Thyroid gland (tissue), 4 donors: ENCODE measurements at regions not wholly inside any gene's neighbourhood (a gene's known extent, or its start where the extent isn't known, plus 50 kb on each side); places are given as distances from the start of the nearest gene placed in this dataset.

Experiments
- DNase-seq, 2 donors: peaks; one replicate each; pipeline ENCODE4 v3.0.0-alpha.2; 2019
- H3K27ac ChIP-seq, 3 donors: fragments of 200-600 bp; sonication (generic); 1 replicate in 2 of 3; 2 replicates in 1 of 3; pipeline ENCODE4 v1.5.1; 2016 to 2019; ENCODE audit warnings: mild to moderate bottlenecking in 1 of 3, moderate library complexity in 1 of 3
- H3K27me3 ChIP-seq: fragments of 200-600 bp; sonication (generic); one replicate; pipeline ENCODE4 v1.5.1; 2019
- H3K36me3 ChIP-seq, 2 donors: fragments of 200-600 bp; sonication (generic); one replicate each; pipeline ENCODE4 v1.5.1; 2016 to 2019
- H3K4me1 ChIP-seq, 2 donors: fragments of 200-600 bp; sonication (generic); one replicate each; pipeline ENCODE4 v1.5.1; 2017 to 2019
- H3K4me3 ChIP-seq, 3 donors: fragments of 200-600 bp; sonication (generic); replicated peaks in 1 of 3; 1 replicate in 2 of 3; 2 replicates in 1 of 3; pipeline ENCODE4 v1.5.1; 2016; ENCODE audit warnings: mild to moderate bottlenecking in 1 of 3
- H3K9me3 ChIP-seq: fragments of 200-600 bp; sonication (generic); one replicate; pipeline ENCODE4 v1.5.1; 2017
- CTCF ChIP-seq, 6 experiments: fragments of 200-600 bp in 3 of 6; fragments of 450-650 bp in 3 of 6; sonication (generic) in 3 of 6; IDR thresholded peaks; one replicate each; pipeline ENCODE4 v1.5.1; 2016 to 2019; ENCODE audit warnings: antibody characterized with exemption in 6 of 6, mild to moderate bottlenecking in 2 of 6, inconsistent platforms in 1 of 6, moderate library complexity in 1 of 6
- POLR2A ChIP-seq, 2 donors: fragments of 450-650 bp; IDR thresholded peaks; one replicate each; pipeline ENCODE4 v1.6.1; 2017; ENCODE audit warnings: antibody characterized with exemption in 2 of 2, mild to moderate bottlenecking in 2 of 2, moderate library complexity in 1 of 2
- WGBS, 2 donors: methylation state at CpG; one replicate each; pipeline ENCODE4 v1.1.5; 2017; 5-methylcytosine and 5-hydroxymethylcytosine counted together
- intact Hi-C: fragments of 100-400 bp; cut with DNase I; formaldehyde crosslinking; loops from one replicate; pipeline ENCODE4 v1.15.1; 2023

GRCh38 chr9:11758016-11758415, 935.2 kb upstream of the TYRP1 start:
- no peaks in the 10 kb centered on the region for H3K27me3 ChIP-seq
- DNase-seq = no peak
- H3K4me3 ChIP-seq = no peak overlapping the region
- intact Hi-C loops = no loop called here
- H3K9me3 ChIP-seq = no peaks in the 10 kb centered on the region
- no peaks in the 10 kb centered on the region for H3K4me1 ChIP-seq
- H3K27ac ChIP-seq = no peak overlapping the region
- H3K36me3 ChIP-seq = no peaks in the 10 kb centered on the region
- no peak for TF ChIP-seq POLR2A (IDR thresholded peaks at IDR 0.05)
- TF ChIP-seq CTCF (IDR thresholded peaks at IDR 0.05) = no peak
- 85 to 92% methylated on average over 3 of the region's 3 CpGs for WGBS, 2 donors

GRCh38 chr9:11779971-11780370, 913.2 kb upstream of the TYRP1 start:
- H3K36me3 ChIP-seq = no peaks in the 10 kb centered on the region
- no peak overlapping the region for H3K4me3 ChIP-seq
- no peak for DNase-seq
- 83 to 90% methylated on average over 4 of the region's 4 CpGs for WGBS, 2 donors
- no peak overlapping the region for H3K27ac ChIP-seq
- H3K9me3 ChIP-seq = no peaks in the 10 kb centered on the region
- intact Hi-C loops = no loop called here
- no peaks in the 10 kb centered on the region for H3K27me3 ChIP-seq
- H3K4me1 ChIP-seq = no peaks in the 10 kb centered on the region
- TF ChIP-seq POLR2A (IDR thresholded peaks at IDR 0.05) = no peak
- no peak for TF ChIP-seq CTCF (IDR thresholded peaks at IDR 0.05)

- Histone ChIP-seq H3K36me3 (no peaks in the 10 kb centered on the region), H3K4me1 (no peaks in the 10 kb centered on the region), H3K9me3 (no peaks in the 10 kb centered on the region), H3K27me3 (no peaks in the 10 kb centered on the region), H3K27ac (no peak overlapping the region), H3K4me3 (no peak overlapping the region)
- TF ChIP-seq CTCF (IDR thresholded peaks at IDR 0.05) = no peak
- TF ChIP-seq POLR2A (IDR thresholded peaks at IDR 0.05) = no peak
- intact Hi-C loops = no loop called here
- DNase-seq = no peak
- 89 to 94% methylated on average over 1 of the region's 1 CpG for WGBS, 2 donors
Observed at GRCh38 chr9:11792870-11793269, 900.3 kb upstream of the TYRP1 start.

- TF ChIP-seq CTCF (IDR thresholded peaks at IDR 0.05) (no peak), POLR2A (IDR thresholded peaks at IDR 0.05) (no peak)
- Histone ChIP-seq H3K4me3 (no peak overlapping the region), H3K27me3 (no peaks in the 10 kb centered on the region), H3K36me3 (no peaks in the 10 kb centered on the region), H3K4me1 (no peaks in the 10 kb centered on the region), H3K27ac (no peak overlapping the region), H3K9me3 (no peaks in the 10 kb centered on the region)
- intact Hi-C loops = no loop called here
- no peak for DNase-seq
- 83 to 91% methylated on average over 5 of the region's 5 CpGs for WGBS, 2 donors
Observed at GRCh38 chr9:11794984-11795383, 898.2 kb upstream of the TYRP1 start.

GRCh38 chr9:11805969-11806368, 887.2 kb upstream of the TYRP1 start:
- DNase-seq = no peak
- WGBS, 2 donors = 85 to 92% methylated on average over 5 of the region's 5 CpGs
- no peaks in the 10 kb centered on the region for H3K36me3 ChIP-seq

More at GRCh38 chr9:11805969-11806368, 887.2 kb upstream of the TYRP1 start:
- Histone ChIP-seq H3K9me3 (no peaks in the 10 kb centered on the region), H3K27ac (no peak overlapping the region), H3K4me3 (no peak overlapping the region), H3K27me3 (no peaks in the 10 kb centered on the region), H3K4me1 (no peaks in the 10 kb centered on the region)
- TF ChIP-seq CTCF (IDR thresholded peaks at IDR 0.05) = no peak
- TF ChIP-seq POLR2A (IDR thresholded peaks at IDR 0.05) = no peak
- intact Hi-C loops = no loop called here
